Neural progenitor cell (in vitro differentiated cells): ENCODE measurements at regions not wholly inside any gene's neighbourhood (a gene's known extent, or its start where the extent isn't known, plus 50 kb on each side); places are given as distances from the start of the nearest gene placed in this dataset.

Source experiments
- EZH2 ChIP-seq: fragments of 200-600 bp; sonication (generic); IDR thresholded peaks from 2 replicates; pipeline ENCODE4 v1.6.1; 2017; ENCODE audit warnings: antibody characterized with exemption, mild to moderate bottlenecking, moderate library complexity
- EZH2phosphoT487 ChIP-seq: fragments of 200-600 bp; sonication (generic); IDR thresholded peaks from 2 replicates; pipeline ENCODE4 v1.6.1; 2017; ENCODE audit warnings: antibody characterized with exemption
- TF ChIP-seq, protein P1 (sequence below): fragments of 200-600 bp; sonication (generic); IDR thresholded peaks from 2 replicates; pipeline ENCODE4 v1.5.1; 2017; ENCODE audit warnings: antibody characterized with exemption, mild to moderate bottlenecking

DNA sequence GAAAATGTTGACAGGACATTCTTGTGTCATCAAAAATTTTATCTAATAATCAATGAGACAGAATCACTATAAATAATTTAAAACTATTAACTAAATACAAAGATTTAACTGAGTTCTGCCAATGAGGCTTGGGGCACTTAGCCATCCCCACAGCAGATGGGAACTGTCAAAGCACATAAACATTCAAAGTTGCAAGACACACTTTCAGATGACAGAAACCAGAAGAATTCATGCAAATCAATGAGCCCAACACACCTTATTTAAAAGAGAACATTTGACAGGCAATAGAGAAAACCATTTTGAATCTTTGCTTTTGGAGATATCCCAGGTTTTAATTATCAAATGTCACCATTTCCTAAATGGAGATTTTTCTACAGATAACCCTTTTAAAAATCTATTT, 566.2 kb downstream of the IRS1 start:
- TF ChIP-seq, protein P1, sequence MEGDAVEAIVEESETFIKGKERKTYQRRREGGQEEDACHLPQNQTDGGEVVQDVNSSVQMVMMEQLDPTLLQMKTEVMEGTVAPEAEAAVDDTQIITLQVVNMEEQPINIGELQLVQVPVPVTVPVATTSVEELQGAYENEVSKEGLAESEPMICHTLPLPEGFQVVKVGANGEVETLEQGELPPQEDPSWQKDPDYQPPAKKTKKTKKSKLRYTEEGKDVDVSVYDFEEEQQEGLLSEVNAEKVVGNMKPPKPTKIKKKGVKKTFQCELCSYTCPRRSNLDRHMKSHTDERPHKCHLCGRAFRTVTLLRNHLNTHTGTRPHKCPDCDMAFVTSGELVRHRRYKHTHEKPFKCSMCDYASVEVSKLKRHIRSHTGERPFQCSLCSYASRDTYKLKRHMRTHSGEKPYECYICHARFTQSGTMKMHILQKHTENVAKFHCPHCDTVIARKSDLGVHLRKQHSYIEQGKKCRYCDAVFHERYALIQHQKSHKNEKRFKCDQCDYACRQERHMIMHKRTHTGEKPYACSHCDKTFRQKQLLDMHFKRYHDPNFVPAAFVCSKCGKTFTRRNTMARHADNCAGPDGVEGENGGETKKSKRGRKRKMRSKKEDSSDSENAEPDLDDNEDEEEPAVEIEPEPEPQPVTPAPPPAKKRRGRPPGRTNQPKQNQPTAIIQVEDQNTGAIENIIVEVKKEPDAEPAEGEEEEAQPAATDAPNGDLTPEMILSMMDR: no peak
- TF ChIP-seq EZH2phosphoT487 (no peak), EZH2 (no peak)
